DOHH2 (cell line): ENCODE measurements at regions not wholly inside any gene's neighbourhood (a gene's known extent, or its start where the extent isn't known, plus 50 kb on each side); places are given as distances from the start of the nearest gene placed in this dataset.

ENCODE experiments used
- H3F3A ChIP-seq: fragments of 200-600 bp; sonication (generic), shearing (Covaris generic); 2 replicates; pipeline ENCODE4 v1.6.0; 2016; ENCODE audit warnings: antibody characterized with exemption, mild to moderate bottlenecking; ENCODE audit not compliant: control insufficient read depth, insufficient read depth
- H3K27ac ChIP-seq: fragments of 200-600 bp; sonication (generic); 2 replicates; pipeline ENCODE4 v1.5.1; 2014; ENCODE audit warnings: low read depth, mild to moderate bottlenecking, low read length, moderate library complexity
- H3K27me3 ChIP-seq: fragments of 200-600 bp; sonication (generic); 2 replicates; pipeline ENCODE4 v1.6.1; 2014; ENCODE audit warnings: mild to moderate bottlenecking, low read length, mixed read lengths; ENCODE audit not compliant: control insufficient read depth
- H3K36me3 ChIP-seq: fragments of 200-600 bp; sonication (generic); 2 replicates; pipeline ENCODE4 v1.6.1; 2014; ENCODE audit warnings: mild to moderate bottlenecking, low read length, moderate library complexity, mixed read lengths; ENCODE audit not compliant: control insufficient read depth
- H3K4me1 ChIP-seq: fragments of 200-600 bp; sonication (generic); 2 replicates; pipeline ENCODE4 v1.6.1; 2014; ENCODE audit warnings: mild to moderate bottlenecking, low read length, mixed read lengths; ENCODE audit not compliant: control insufficient read depth
- H3K4me2 ChIP-seq: fragments of 200-600 bp; sonication (generic); 2 replicates; pipeline ENCODE4 v1.6.0; 2014; ENCODE audit warnings: mild to moderate bottlenecking, low read length, moderate library complexity
- H3K4me3 ChIP-seq: fragments of 200-600 bp; sonication (generic); 2 replicates; pipeline ENCODE4 v1.5.1; 2014; ENCODE audit warnings: mild to moderate bottlenecking, low read length, mixed read lengths
- H3K79me2 ChIP-seq: fragments of 200-600 bp; sonication (generic); 2 replicates; pipeline ENCODE4 v1.6.1; 2014; ENCODE audit warnings: mild to moderate bottlenecking, low read length, mixed read lengths; ENCODE audit not compliant: control insufficient read depth
- H3K9me2 ChIP-seq: fragments of 200-600 bp; sonication (generic); replicated peaks from 2 replicates; pipeline ENCODE4 v1.6.1; 2014; ENCODE audit warnings: mild to moderate bottlenecking, low read length, mixed read lengths; ENCODE audit not compliant: control insufficient read depth
- H3K9me3 ChIP-seq: fragments of 200-600 bp; sonication (generic); 2 replicates; pipeline ENCODE4 v1.6.1; 2014; ENCODE audit warnings: antibody characterized with exemption, low read length, mixed read lengths; ENCODE audit not compliant: control insufficient read depth, insufficient read depth
- H4K20me1 ChIP-seq: fragments of 200-600 bp; sonication (generic); 2 replicates; pipeline ENCODE4 v1.6.0; 2014; ENCODE audit warnings: low read depth, mild to moderate bottlenecking, antibody characterized with exemption, low read length, moderate library complexity; ENCODE audit not compliant: control insufficient read depth, insufficient read depth
- EZH2phosphoT487 ChIP-seq: fragments of 200-600 bp; sonication (generic); IDR thresholded peaks from 2 replicates; pipeline ENCODE4 v1.6.1; 2017; ENCODE audit warnings: borderline replicate concordance, mild to moderate bottlenecking, antibody characterized with exemption, low read length, moderate library complexity, mixed read lengths
- TF ChIP-seq, protein P1 (sequence below): fragments of 200-600 bp; sonication (generic); IDR thresholded peaks from one replicate; pipeline ENCODE4 v1.5.1; 2014; ENCODE audit warnings: antibody characterized with exemption, mild to moderate bottlenecking, low read depth, low read length; ENCODE audit not compliant: poor library complexity, severe bottlenecking

DNA sequence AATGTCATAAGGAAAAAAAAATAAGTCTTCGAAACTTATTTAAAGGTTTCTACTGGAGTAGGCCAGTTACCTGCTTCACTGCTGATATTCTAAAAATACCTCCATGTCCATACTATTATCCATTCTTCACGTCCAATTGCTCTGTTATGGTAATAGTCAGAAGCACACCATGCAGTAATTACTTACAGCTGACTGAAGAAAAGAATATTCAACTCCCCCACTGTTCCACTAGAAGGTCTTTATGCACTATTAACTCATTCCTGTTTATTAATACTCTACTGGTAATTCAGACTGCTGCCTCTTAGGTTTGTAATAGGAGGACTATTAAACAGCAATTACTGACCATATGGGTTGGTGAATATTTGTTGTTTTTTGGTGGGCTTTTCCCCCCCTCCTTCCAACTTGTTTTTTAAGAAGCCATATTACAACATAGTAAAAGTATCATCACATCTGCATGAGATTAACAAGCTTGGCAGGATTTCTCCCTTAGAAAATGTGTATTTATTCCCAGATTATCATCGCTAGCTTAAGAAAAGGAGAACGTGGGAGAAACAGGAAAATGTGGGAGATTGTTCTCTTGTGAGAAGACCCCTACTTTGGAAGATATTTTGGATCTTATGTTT, 806.4 kb upstream of the FANCL start:
- no peaks in the 10 kb centered on the region for H3K79me2 ChIP-seq
- H3K4me1 ChIP-seq: no peaks in the 10 kb centered on the region
- no peaks in the 10 kb centered on the region for H3K9me2 ChIP-seq
- H3K4me3 ChIP-seq: no peak overlapping the region
- no peaks in the 10 kb centered on the region for H3K27me3 ChIP-seq
- no peak for TF ChIP-seq EZH2phosphoT487
- TF ChIP-seq, protein P1, sequence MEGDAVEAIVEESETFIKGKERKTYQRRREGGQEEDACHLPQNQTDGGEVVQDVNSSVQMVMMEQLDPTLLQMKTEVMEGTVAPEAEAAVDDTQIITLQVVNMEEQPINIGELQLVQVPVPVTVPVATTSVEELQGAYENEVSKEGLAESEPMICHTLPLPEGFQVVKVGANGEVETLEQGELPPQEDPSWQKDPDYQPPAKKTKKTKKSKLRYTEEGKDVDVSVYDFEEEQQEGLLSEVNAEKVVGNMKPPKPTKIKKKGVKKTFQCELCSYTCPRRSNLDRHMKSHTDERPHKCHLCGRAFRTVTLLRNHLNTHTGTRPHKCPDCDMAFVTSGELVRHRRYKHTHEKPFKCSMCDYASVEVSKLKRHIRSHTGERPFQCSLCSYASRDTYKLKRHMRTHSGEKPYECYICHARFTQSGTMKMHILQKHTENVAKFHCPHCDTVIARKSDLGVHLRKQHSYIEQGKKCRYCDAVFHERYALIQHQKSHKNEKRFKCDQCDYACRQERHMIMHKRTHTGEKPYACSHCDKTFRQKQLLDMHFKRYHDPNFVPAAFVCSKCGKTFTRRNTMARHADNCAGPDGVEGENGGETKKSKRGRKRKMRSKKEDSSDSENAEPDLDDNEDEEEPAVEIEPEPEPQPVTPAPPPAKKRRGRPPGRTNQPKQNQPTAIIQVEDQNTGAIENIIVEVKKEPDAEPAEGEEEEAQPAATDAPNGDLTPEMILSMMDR: no peak
- H3K9me3 ChIP-seq: no peaks in the 10 kb centered on the region
- H3K36me3 ChIP-seq: no peaks in the 10 kb centered on the region
- no peak overlapping the region for H3K4me2 ChIP-seq
- H3K27ac ChIP-seq: no peak overlapping the region
- H4K20me1 ChIP-seq: no peaks in the 10 kb centered on the region
- H3F3A ChIP-seq: no peaks in the 10 kb centered on the region

DNA sequence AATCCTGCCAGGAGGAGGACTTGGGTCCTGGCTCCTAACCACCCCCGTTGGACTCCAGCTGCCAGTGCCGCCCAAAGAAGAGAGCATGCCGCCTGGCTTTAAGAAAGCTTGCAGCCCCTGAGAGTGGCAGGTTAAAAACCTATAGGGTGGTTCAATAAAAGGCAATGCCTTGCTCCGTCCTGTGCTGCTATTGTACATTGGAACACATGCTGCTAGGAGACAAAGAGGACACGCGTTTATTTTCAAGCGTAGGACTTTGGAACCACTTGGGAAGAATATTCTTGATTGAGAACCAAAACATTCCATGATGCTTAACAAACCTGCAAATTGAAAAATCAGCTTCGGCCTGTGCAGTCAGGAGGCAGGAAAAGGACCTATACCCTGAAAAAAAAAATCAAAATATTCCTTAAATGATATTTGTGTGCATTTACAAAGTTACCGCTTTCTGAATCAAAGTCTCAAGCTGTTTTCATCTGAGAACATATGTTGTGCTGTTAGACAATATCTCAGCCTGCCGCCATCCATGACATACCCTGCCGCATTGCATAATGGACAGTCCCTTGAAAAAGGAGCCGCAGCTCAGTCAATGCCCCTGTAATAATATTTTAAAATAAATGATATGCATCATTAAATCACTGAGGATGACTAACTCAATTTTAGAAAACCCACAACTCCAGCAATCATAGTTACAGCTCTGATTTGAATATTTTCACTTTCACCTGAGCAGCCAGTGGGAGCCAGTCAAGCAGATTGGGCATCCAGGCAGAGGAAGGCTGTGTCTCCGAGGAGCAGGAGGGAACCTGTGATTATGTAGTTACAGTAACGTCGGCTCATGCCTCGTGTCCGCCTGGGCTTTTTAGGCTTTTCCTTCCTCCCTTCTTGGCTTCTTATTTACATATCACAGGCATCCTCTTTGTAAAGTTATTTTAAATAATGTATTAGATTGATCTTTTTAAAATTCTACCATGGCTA, 805.6 kb upstream of the FANCL start:
- TF ChIP-seq EZH2phosphoT487: no peak
- TF ChIP-seq, protein P1: no peak

DNA sequence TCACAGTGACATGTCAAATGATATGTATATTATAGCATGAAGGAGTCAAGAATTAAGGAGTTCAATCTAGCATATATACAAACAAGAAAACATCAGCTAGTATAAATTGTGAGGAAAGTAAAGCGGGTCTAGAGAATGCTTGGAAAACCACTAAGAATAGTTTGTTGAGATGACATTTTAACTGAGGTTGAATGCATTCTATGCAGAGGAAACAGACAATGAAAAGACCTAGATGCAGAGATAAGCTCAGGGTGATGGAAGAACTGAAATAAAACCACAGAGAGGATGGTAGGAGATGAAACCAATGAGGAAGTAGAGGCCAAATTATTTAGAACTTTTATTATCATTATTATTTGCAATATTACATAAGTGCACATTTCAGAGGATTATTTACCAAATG, 803.6 kb upstream of the FANCL start:
- Histone ChIP-seq H3K9me3 (no peaks in the 10 kb centered on the region), H3K4me2 (no peak overlapping the region), H3K79me2 (no peaks in the 10 kb centered on the region), H3F3A (no peaks in the 10 kb centered on the region), H3K4me3 (no peak overlapping the region), H3K9me2 (no peaks in the 10 kb centered on the region), H3K27ac (no peak overlapping the region), H3K4me1 (no peaks in the 10 kb centered on the region), H3K27me3 (no peaks in the 10 kb centered on the region), H4K20me1 (no peaks in the 10 kb centered on the region), H3K36me3 (no peaks in the 10 kb centered on the region)
- TF ChIP-seq EZH2phosphoT487: no peak
- TF ChIP-seq, protein P1: no peak

More for the DNA sequence above, 805.6 kb upstream of the FANCL start:
- no peak overlapping the region for H3K4me2 ChIP-seq
- no peaks in the 10 kb centered on the region for H4K20me1 ChIP-seq
- H3K4me3 ChIP-seq: no peak overlapping the region
- no peaks in the 10 kb centered on the region for H3K36me3 ChIP-seq
- H3K27me3 ChIP-seq: no peaks in the 10 kb centered on the region
- H3K9me2 ChIP-seq: no peaks in the 10 kb centered on the region
- no peaks in the 10 kb centered on the region for H3K9me3 ChIP-seq
- no peaks in the 10 kb centered on the region for H3F3A ChIP-seq
- H3K27ac ChIP-seq: no peak overlapping the region
- H3K79me2 ChIP-seq: no peaks in the 10 kb centered on the region
- no peaks in the 10 kb centered on the region for H3K4me1 ChIP-seq
